SU-DHL-6 (cell line): ENCODE measurements at regions not wholly inside any gene's neighbourhood (a gene's known extent, or its start where the extent isn't known, plus 50 kb on each side); places are given as distances from the start of the nearest gene placed in this dataset.

ENCODE experiments used
- H2AFZ ChIP-seq: fragments of 200-600 bp; sonication (generic); 2 replicates; pipeline ENCODE4 v1.6.1; 2014; ENCODE audit warnings: low read depth, mild to moderate bottlenecking, moderate library complexity, mixed read lengths, antibody characterized with exemption, low read length; ENCODE audit not compliant: severe bottlenecking
- H3F3A ChIP-seq: fragments of 200-600 bp; shearing (Covaris generic); 2 replicates; pipeline ENCODE4 v1.6.0; 2016; ENCODE audit warnings: antibody characterized with exemption, mild to moderate bottlenecking; ENCODE audit not compliant: insufficient read depth
- H3K27ac ChIP-seq: fragments of 200-600 bp; sonication (generic); 2 replicates; pipeline ENCODE4 v1.5.1; 2016; ENCODE audit warnings: low read depth, mild to moderate bottlenecking, low read length, moderate library complexity, mixed read lengths
- H3K27me3 ChIP-seq: fragments of 200-600 bp; sonication (generic), shearing (Covaris generic); 2 replicates; pipeline ENCODE4 v1.6.0; 2014; ENCODE audit warnings: mild to moderate bottlenecking, low read length
- H3K36me3 ChIP-seq: fragments of 200-600 bp; sonication (generic); 2 replicates; pipeline ENCODE4 v1.6.1; 2014; ENCODE audit warnings: mild to moderate bottlenecking, low read length, mixed read lengths
- H3K4me2 ChIP-seq: fragments of 300-600, 200-600 bp; shearing (Covaris generic), sonication (generic); 2 replicates; pipeline ENCODE4 v1.6.0; 2014; ENCODE audit warnings: low read length, low read depth, mild to moderate bottlenecking; ENCODE audit not compliant: poor library complexity, severe bottlenecking
- H3K4me3 ChIP-seq: fragments of 200-600 bp; sonication (generic); 2 replicates; pipeline ENCODE4 v1.5.1; 2014; ENCODE audit warnings: antibody characterized with exemption, low read length, mild to moderate bottlenecking, mixed read lengths; ENCODE audit not compliant: insufficient read depth, poor library complexity, severe bottlenecking
- H3K79me2 ChIP-seq: fragments of 200-600 bp; sonication (generic); 2 replicates; pipeline ENCODE4 v1.6.1; 2014; ENCODE audit warnings: mild to moderate bottlenecking, low read length, moderate library complexity; ENCODE audit not compliant: insufficient read depth
- H3K9ac ChIP-seq: fragments of 200-600 bp; sonication (generic); 2 replicates; pipeline ENCODE4 v1.7.0; 2014; ENCODE audit warnings: mild to moderate bottlenecking, low read length
- H3K9me2 ChIP-seq: fragments of 200-600 bp; sonication (generic); replicated peaks from 2 replicates; pipeline ENCODE4 v1.6.1; 2014; ENCODE audit warnings: low read length; ENCODE audit not compliant: insufficient read depth
- H3K9me3 ChIP-seq: fragments of 200-600 bp; sonication (generic); 2 replicates; pipeline ENCODE4 v1.6.1; 2014; ENCODE audit warnings: low read length, mixed read lengths; ENCODE audit not compliant: insufficient read depth
- H4K20me1 ChIP-seq: fragments of 200-600 bp; sonication (generic); 2 replicates; pipeline ENCODE4 v1.6.1; 2014; ENCODE audit warnings: low read depth, mild to moderate bottlenecking, antibody characterized with exemption, low read length, moderate library complexity, mixed read lengths
- EZH2phosphoT487 ChIP-seq: fragments of 200-600 bp; sonication (generic), shearing (Covaris generic); conservative IDR thresholded peaks from 2 replicates; pipeline ENCODE4 v1.6.1; 2018; ENCODE audit warnings: mild to moderate bottlenecking, antibody characterized with exemption, low read length, moderate library complexity, mixed read lengths
- TF ChIP-seq, protein P1 (sequence below): fragments of 200-600 bp; sonication (generic); IDR thresholded peaks from one replicate; pipeline ENCODE4 v1.5.1; 2017; ENCODE audit warnings: antibody characterized with exemption, mild to moderate bottlenecking, low read length, moderate library complexity; ENCODE audit not compliant: insufficient read depth, poor library complexity, severe bottlenecking

DNA sequence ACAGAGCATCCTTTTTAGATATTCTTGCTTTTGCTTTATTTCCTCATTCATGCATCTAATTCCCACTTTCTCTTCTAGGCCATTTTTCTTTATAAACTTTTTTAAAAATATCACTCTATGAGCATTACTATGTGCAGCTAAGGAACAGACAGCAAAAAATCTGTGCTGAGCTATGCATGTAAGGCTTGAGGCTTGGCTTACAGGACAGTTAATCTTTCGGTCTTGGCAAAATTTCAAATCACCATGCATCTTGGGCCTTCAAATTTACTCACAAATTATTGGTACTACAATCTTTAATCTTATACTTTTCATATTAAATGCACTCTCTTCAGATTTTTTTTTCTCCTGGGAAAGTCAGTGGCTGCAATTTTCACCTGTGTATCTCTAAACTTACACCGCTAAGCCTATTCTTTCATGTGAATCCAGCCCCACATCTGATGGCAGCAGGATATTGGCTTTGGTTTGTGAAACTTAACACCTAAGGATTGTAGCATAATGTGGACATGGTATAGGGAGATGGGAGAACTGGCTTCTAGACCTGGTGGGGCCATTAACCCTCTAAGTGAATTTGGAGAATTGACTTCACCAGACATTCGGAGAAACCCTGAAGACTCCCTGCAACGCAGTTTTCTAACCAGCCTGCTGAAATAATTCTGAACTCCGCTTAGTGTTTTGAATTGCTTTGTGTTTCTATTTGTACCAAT is 278.3 kb downstream of the SPRY1 start:
- no peaks in the 10 kb centered on the region for H3K9me2 ChIP-seq
- H4K20me1 ChIP-seq: no peaks in the 10 kb centered on the region
- H3K9me3 ChIP-seq: no peaks in the 10 kb centered on the region
- H3K79me2 ChIP-seq: no peaks in the 10 kb centered on the region
- no peak overlapping the region for H3K27ac ChIP-seq
- H3K36me3 ChIP-seq: no peaks in the 10 kb centered on the region
- TF ChIP-seq, protein P1, sequence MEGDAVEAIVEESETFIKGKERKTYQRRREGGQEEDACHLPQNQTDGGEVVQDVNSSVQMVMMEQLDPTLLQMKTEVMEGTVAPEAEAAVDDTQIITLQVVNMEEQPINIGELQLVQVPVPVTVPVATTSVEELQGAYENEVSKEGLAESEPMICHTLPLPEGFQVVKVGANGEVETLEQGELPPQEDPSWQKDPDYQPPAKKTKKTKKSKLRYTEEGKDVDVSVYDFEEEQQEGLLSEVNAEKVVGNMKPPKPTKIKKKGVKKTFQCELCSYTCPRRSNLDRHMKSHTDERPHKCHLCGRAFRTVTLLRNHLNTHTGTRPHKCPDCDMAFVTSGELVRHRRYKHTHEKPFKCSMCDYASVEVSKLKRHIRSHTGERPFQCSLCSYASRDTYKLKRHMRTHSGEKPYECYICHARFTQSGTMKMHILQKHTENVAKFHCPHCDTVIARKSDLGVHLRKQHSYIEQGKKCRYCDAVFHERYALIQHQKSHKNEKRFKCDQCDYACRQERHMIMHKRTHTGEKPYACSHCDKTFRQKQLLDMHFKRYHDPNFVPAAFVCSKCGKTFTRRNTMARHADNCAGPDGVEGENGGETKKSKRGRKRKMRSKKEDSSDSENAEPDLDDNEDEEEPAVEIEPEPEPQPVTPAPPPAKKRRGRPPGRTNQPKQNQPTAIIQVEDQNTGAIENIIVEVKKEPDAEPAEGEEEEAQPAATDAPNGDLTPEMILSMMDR: no peak
- TF ChIP-seq EZH2phosphoT487: no peak
- no peak overlapping the region for H3K4me2 ChIP-seq
- no peaks in the 10 kb centered on the region for H3K27me3 ChIP-seq
- H3K4me3 ChIP-seq: no peak overlapping the region
- H3K9ac ChIP-seq: no peak overlapping the region
- no peak overlapping the region for H2AFZ ChIP-seq
- no peaks in the 10 kb centered on the region for H3F3A ChIP-seq

DNA sequence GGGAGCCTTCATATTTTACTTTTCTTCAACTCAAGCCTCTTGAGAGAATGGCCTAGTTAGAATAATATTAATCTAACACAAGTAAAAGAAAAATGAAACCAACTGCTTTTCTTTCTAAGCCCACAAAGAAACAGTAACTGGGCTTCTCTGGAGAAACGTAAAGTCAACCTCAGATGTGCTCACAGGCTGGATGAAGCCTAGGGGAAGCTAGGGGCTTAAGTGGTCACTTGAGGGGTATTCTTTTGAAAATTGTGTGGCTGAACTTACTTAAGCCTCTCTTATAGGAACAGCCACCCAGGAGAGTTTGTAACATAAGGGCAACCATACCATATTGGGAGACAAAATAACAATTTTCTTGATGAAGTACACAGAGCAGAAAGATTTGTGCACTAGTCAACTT is 279.0 kb downstream of the SPRY1 start:
- Histone ChIP-seq H3K9me3 (no peaks in the 10 kb centered on the region), H3K27me3 (no peaks in the 10 kb centered on the region), H4K20me1 (no peaks in the 10 kb centered on the region), H2AFZ (no peak overlapping the region), H3K9ac (no peak overlapping the region), H3K79me2 (no peaks in the 10 kb centered on the region), H3K36me3 (no peaks in the 10 kb centered on the region), H3K4me3 (no peak overlapping the region), H3K4me2 (no peak overlapping the region), H3F3A (no peaks in the 10 kb centered on the region), H3K9me2 (no peaks in the 10 kb centered on the region), H3K27ac (no peak overlapping the region)
- TF ChIP-seq, protein P1: no peak
- TF ChIP-seq EZH2phosphoT487: no peak

DNA sequence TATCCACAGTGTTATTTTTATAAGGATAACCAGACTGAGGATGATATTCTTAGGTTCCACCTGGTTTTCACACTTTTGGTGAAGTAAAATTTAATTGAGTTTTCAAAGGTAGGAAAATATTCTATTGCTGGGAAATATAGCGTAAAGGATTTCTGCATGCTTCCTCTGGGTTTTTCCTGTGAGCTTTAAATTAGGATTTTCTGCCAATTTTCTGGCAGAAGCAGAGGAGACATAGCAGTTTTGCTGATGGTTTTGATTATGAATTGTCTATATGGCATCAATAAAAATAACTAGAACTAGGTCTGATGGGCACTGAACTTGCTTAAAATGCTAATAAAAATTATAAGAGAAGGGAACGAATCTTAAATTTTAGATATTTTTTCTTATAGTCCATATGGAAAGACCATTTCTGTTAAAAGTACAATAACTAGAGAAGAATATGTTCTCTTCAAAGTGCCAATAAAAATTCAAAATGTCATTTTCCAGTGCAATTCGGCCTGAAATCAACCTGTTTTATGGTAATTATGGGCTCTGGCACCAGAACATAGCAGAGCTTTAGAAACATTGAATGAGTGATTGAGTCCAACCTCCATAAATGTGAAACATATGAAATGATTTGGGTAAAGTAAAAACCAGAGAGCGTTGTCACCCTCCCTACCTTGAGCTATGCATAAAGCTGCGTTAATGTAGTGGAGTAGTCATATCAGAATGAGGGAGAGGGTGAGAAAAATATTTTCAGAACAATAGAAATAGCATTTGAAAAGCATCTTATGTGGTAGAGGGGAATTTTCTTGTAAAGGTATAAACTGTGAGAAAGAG is 279.7 kb downstream of the SPRY1 start:
- Histone ChIP-seq H3F3A (no peaks in the 10 kb centered on the region), H4K20me1 (no peaks in the 10 kb centered on the region), H2AFZ (no peak overlapping the region), H3K79me2 (no peaks in the 10 kb centered on the region), H3K36me3 (no peaks in the 10 kb centered on the region), H3K9me2 (no peaks in the 10 kb centered on the region), H3K27ac (no peak overlapping the region), H3K27me3 (no peaks in the 10 kb centered on the region), H3K9me3 (no peaks in the 10 kb centered on the region), H3K9ac (no peak overlapping the region), H3K4me3 (no peak overlapping the region), H3K4me2 (no peak overlapping the region)
- no peak for TF ChIP-seq EZH2phosphoT487
- TF ChIP-seq, protein P1: no peak
